GM19025 (cell line): ENCODE measurements at regions not wholly inside any gene's neighbourhood (a gene's known extent, or its start where the extent isn't known, plus 50 kb on each side); places are given as distances from the start of the nearest gene placed in this dataset.
"Not testable (repeated sequence)": the region's sequence is repeated elsewhere in the genome, so short reads cannot be mapped to it uniquely, and the experiment has no call there.

ENCODE experiments used
- ATAC-seq: cut with Tn5 transposase; IDR thresholded peaks from one replicate; pipeline ENCODE4 v1.9.1; 2021; ENCODE audit warnings: mild to moderate bottlenecking, low read depth, moderate library complexity; ENCODE audit not compliant: unreplicated experiment

GRCh38 chr4:127244515-127244914 is 388.2 kb upstream of the INTU start:
- ATAC-seq = no peak

DNA sequence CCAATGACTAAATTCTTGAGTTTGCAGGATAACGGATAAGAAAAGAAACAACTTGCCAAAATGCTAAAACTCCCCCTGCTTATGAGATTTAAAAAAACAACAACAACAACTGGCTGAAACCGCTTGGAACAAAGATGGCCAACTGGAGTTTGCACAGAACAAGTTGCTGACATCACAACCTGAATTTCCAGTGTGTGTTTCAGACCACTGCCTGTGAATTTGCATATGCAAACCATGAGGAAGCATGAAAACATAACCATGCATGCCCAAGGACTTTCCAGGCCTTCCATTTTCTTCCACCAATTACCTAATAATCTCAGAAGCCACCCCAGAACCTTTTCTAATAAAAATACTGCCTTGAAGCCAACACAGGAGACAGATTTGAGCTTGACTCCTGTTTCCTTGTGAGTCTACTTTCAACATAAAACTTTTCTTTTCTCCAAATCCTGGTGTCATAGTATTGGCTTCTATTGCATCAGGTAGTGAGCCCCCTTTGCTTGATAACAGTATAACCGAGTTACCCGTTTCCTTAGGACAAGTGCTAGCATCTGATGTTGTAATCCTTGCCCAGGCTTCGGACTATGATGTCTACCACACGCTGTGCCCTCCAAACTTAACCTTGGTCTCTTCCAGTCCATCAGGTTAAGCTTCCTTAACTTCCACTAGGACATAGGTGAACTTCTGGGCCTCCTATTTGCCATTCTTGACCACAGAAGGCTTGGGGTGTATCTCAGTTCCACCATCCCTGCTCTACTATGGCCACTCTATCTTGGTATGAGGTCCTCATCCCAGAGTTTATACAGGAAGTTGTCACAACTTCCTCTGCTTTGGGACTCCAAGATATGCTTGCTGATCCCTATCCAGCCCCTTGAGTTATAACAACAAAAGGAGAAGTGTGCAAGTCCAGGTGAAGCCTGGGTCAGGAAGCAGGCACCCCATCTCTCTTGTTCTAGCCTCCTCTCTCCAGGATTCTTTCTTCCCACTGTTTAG is 385.5 kb upstream of the INTU start:
- no peak for ATAC-seq

DNA sequence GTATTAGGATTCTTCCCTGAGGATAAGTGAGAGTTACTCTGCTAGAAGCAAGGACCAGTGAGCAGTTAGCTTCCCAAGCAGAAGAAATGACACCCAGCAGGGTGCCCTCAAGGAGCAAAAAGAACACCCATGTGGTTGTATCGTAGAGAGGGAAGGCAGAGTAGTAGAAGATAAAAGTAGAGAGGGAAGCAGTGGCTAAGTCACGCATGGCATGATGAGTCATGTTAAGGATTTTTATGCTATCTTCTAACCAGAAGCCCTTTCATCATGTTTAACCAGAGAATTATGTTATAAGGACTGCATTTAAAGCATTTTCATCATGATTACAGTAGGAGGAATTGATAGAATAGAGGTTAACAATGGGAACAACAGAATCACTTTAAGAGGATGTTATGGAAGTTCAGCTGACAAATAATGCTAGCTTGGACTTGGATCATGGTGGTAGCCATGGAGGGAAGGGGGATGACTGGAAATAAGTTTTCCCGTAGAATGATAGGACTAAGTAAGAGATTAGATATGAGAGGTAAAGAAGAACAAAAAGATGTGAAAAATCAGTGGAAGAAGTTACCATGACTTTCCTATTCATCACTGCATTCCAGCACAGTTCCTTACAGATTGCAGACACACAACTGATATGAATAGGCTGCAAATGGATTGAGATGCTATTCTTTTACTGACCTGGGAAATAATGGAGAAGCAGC is 383.5 kb upstream of the INTU start:
- ATAC-seq = no peak

- ATAC-seq = no peak
Measured at GRCh38 chr4:127249767-127250108, 383.0 kb upstream of the INTU start.

- no peak for ATAC-seq
Measured at GRCh38 chr4:127250577-127250976, 382.2 kb upstream of the INTU start.

DNA sequence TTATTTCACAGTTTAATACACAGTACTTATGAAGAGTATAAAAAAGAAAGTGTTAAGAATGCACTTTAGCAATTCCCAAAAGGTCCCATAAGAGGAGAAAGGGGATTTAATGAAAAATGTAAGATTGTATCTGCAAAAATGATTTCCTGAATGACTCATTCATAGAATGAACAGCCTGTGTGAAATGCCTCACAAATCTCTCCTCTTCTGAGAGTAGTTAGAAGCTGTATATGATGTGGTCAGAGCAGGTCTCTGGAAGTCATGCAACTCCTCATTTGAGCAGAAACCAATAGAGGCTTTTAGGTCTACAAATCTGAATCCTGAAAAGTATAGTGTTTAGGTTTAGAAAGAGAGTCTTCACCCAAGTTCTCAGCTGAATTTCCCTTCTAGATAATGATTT is 381.3 kb upstream of the INTU start:
- no peak for ATAC-seq

DNA sequence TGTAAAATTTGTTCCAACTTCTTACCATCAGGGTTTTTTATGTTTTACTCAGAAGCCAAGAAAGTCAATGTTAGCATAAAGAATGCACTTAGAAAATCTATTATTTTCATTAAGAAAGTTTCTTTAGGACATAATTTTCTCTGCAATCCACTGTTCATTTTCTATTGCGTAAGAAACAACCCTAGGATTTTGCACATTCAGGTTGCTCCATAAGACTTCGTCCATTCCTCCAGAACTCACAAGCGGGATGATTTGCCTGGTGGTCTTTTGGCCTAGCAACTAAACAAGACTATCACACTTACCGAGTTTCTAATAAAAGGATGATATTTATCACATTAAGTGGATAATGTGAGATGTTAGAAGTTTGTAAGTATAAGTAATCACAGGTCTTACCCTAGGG is 376.3 kb upstream of the INTU start:
- no peak for ATAC-seq

DNA sequence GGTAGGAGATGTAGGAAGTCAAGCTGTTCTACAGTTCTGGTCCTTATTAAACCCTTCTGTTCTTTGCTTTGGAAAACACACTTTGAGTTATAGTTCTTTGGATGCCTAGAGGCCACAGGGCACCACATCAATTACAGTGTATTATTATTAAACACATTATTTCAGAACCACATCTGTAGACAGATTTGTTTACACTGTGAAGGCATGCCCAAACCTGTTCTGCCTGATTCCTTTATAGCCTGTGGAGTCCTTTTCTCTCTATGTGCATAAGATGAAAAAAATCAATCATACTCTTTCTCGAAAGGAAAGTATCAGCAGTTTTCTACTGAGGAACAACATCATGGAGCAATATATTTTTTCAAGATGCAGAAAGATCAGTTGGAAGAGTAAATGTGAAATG is 371.3 kb upstream of the INTU start:
- ATAC-seq = no peak

DNA sequence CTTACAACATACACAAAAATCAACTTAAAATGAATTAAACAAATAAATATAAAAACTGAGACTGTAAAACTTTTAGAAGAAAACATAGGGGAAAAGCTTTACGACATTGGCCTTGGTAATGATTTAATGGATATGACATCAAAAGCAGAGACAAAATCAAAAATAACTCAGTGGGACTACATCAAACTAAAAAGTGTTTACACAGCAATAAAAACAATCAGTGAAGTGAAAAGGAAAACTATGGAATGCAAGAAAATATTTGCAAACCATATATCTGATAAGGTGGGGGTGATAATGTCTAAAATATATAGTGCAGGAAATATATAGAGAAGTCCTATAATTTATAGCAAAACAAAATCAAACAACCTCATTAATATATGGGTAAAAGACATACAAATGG is 364.4 kb upstream of the INTU start:
- no peak for ATAC-seq

DNA sequence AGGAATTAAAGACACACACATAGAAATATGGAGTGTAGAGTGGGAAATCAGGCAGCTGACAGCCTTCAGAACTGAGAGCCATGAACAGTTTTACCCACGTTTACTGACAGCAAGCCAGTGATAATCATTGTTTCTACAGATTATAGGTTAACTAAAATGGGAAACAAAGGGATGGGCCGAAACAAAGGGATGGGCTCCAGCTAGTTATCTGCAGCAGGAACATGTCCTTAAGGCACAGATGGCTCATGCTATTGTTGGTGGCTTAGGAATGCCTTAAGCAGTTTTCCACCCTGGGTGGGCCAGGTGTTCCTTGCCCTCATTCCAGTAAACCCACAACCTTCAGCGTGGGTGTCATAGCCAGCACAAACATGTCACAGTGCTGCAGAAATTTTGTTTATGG is 355.7 kb upstream of the INTU start:
- ATAC-seq = not testable (repeated sequence)

GRCh38 chr4:127284236-127284635 is 348.5 kb upstream of the INTU start:
- no peak for ATAC-seq

DNA sequence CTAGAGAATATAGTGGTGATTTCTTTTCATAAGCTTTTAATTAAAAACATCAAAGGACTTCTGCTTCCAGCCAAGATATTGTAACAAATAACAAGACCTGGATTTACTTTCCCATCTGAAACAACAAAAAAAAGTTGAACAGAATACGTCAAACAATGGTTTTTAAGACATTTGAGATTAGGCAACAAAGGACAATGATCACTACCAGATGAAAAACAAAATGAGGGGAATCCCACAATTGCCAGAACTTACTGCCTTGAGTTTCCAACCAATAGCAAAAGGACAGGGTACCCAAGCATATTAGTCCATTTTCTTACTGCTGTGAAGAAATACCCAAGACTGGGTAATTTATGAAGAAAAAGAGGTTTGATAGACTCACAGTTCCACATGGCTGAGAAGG is 341.4 kb upstream of the INTU start:
- ATAC-seq = no peak

DNA sequence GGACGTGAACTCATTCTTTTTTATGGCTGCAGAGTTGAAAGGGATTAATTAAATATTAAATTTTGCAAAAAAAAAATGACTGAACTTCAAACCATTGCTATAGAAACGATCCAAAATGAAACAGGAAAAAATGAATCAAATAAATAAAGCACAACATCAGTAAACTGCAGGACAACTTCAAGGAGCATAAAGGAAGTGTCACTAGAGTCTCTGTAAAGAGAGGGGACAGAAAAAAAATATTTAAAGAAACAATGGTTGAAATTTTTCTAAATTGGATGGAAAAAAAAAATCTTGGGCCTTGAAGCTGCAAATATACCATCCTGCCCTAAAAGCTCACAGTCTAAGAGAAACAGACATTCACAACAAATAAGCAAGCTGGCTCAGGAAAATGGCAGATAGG is 339.3 kb upstream of the INTU start:
- ATAC-seq = no peak

DNA sequence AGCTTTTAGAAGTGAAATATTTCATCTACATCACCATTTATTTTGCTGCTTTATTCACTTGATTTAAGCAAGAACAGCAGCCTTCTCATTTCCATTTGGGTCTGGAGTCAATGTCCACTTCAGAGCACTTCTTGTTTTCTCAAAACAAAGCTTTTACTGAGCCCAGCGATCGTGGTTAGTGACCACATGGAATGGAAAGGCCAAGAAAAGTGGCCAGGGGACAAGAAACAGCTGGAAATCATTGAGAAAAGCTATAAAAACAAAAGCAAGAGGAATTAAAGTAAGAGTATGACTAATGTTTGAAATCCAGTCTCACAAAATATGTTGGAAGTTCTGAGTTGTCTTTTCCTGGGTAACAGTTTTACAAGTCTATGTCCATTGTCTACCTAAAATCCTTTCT is 328.4 kb upstream of the INTU start:
- no peak for ATAC-seq

DNA sequence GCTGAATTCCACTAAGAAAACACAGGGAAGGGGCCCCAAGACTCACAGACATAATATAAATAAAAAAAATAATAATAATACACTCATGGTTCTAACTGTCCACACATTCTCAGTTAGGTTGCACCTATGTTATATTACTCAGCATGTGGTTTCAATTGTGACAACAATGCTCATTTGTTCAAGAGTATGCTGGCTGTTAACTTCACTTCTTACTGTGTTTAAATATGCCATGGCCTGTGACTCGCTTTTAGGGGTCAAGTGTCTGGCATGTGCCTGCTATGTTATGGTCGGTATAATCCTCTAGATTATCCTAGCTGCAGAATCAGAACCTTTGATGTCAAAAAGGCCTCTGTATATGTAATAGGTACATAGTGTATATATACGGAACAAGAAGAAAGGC is 324.8 kb upstream of the INTU start:
- ATAC-seq = no peak

- ATAC-seq = no peak
Measured at GRCh38 chr4:127309369-127310102, 323.2 kb upstream of the INTU start.

DNA sequence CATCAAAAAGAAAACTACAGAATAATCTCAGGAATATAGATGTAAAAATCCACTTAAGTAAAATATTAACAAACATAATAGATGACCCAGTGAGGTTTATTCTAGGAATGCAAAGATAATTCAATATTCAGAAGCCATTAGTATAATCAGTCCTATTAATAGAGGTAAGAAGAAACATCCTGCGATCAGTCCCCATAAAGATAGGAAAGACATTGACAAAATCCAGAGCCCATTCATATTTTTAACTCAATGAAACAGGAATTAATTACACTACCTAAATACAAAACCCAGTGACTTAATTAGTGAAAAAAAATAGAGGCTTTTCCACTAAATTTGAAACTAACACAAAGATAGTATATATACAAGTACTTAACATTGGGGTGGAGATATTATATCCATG is 321.4 kb upstream of the INTU start:
- no peak for ATAC-seq

DNA sequence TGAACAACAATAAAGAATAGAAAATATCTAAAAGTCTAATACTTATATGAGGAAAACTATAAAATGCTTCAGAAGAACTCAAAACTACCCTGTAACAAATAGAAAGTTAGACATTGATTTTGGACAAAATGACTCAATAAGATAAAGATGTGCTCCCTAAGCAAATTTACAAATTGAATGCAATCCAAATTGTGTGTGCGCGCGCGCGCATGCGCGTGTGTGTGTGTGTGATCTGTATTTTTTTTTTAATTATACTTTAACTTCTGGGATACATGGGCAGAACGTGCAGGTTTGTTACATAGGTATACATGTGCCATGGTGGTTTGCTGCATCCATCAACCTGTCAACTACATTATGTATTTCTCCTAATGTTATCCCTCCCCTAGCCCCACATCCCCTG is 320.8 kb upstream of the INTU start:
- no peak for ATAC-seq

DNA sequence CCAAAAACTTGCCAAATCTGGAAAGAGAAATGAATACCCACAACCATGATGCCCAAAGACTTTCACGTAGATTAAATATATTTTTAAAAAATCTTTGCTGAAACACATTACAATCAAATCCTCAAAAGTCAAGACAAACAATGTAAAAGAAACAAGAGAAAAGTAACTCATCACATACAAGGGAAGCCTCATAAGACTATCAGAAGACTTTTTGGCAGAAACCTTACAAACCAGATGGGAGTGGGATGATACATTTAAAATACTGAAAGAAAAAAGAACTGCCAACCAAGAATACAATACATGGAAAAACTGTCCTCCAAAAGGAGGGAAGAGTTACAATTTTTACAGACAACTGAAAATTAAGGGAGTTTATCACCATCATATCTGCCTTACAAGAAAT is 319.0 kb upstream of the INTU start:
- no peak for ATAC-seq

DNA sequence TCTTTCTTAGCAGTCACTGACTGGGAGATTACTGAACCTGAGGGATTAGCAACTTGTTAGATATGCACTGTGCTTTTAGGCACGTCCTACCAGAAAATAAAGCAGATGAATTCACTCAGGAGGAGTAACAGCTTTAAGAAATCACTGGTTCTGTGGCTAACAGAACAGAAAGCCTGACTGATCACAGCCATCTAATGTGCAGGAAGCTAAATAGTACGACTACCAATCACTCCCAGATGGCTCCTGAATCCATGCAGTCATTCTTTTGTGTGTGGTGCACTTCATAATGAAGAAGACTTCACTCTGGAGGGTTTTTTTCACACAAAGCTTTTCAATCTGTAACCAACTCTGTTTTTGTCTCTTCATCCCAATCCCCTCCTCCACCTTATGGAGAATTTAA is 305.3 kb upstream of the INTU start:
- no peak for ATAC-seq

DNA sequence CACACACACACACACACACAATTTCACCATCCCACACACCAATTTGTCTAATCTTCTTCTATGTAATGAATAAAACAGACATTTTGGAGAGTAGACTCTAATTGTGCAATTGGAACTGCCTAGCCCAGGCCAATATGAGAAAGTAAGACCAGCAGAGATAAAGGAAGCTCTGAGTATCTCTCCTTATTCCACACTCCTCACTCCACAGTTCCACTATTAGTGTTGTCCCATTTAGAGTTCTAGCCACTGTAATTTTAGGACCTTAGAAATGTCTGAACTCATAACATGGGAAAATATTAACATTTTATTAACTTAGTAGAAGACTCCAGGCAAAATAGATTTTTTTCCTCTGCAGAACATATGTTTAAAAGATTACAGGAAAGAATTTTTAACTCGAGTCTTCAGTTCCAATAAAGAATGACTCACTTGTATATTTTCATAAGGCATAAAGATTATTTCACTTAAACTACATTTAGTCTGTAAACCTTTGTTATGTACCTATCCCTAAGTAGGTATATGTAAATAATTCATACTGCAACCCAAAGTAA is 297.6 kb upstream of the INTU start:
- ATAC-seq = no peak
